PC-9 (cell line): ENCODE measurements at regions not wholly inside any gene's neighbourhood (a gene's known extent, or its start where the extent isn't known, plus 50 kb on each side); places are given as distances from the start of the nearest gene placed in this dataset.

Experiments
- CTCF ChIP-seq: fragments of 200-600 bp; sonication (generic); conservative IDR thresholded peaks from 2 replicates; pipeline ENCODE4 v1.6.1; 2017; ENCODE audit warnings: mixed run types, antibody characterized with exemption, mild to moderate bottlenecking, moderate library complexity
- EZH2 ChIP-seq: fragments of 200-600 bp; sonication (generic); IDR thresholded peaks from 2 replicates; pipeline ENCODE4 v1.8.0; 2017; ENCODE audit warnings: antibody characterized with exemption, low read depth

GRCh38 chr10:33556620-33557019 is 222.2 kb upstream of the NRP1 start:
- no peak for TF ChIP-seq CTCF
- TF ChIP-seq EZH2 = no peak
